Neuronal stem cell (in vitro differentiated cells): ENCODE measurements at regions not wholly inside any gene's neighbourhood (a gene's known extent, or its start where the extent isn't known, plus 50 kb on each side); places are given as distances from the start of the nearest gene placed in this dataset.

ENCODE experiments used
- DNase-seq: peaks from one replicate; pipeline ENCODE4 v3.0.0-alpha.2; 2013; ENCODE audit warnings: low spot score
- H2AFZ ChIP-seq: one replicate; pipeline ENCODE4 v1.6.1; 2013; ENCODE audit warnings: mild to moderate bottlenecking, low read length, inconsistent platforms
- H2AK5ac ChIP-seq: 2 replicates; pipeline ENCODE4 v1.6.1; 2013; ENCODE audit warnings: low read depth, mild to moderate bottlenecking, inconsistent platforms, low read length, moderate library complexity, mixed read lengths
- H2BK120ac ChIP-seq: 2 replicates; pipeline ENCODE4 v1.6.1; 2013; ENCODE audit warnings: low read depth, mild to moderate bottlenecking, inconsistent platforms, low read length, moderate library complexity, mixed read lengths
- H2BK12ac ChIP-seq: one replicate; pipeline ENCODE4 v1.6.1; 2013; ENCODE audit warnings: low read length, inconsistent platforms
- H2BK15ac ChIP-seq: 2 replicates; pipeline ENCODE4 v1.6.1; 2013; ENCODE audit warnings: mild to moderate bottlenecking, low read length, inconsistent platforms, mixed read lengths
- H2BK5ac ChIP-seq: one replicate; pipeline ENCODE4 v1.6.1; 2013; ENCODE audit warnings: inconsistent platforms, mild to moderate bottlenecking, low read length, moderate library complexity
- H3K14ac ChIP-seq: one replicate; pipeline ENCODE4 v1.6.1; 2013; ENCODE audit warnings: low read length, inconsistent platforms
- H3K18ac ChIP-seq: 2 replicates; pipeline ENCODE4 v1.6.1; 2013; ENCODE audit warnings: low read length, inconsistent platforms
- H3K23ac ChIP-seq: 2 replicates; pipeline ENCODE4 v1.6.1; 2013; ENCODE audit warnings: low read depth, mild to moderate bottlenecking, mixed read lengths, low read length, inconsistent platforms; ENCODE audit not compliant: poor library complexity
- H3K27ac ChIP-seq: replicated peaks from 3 replicates; pipeline ENCODE4 v1.5.1; 2013; ENCODE audit warnings: low read length, inconsistent platforms
- H3K27me3 ChIP-seq, 3 experiments: 2 replicates each; pipeline ENCODE4 v1.6.1; 2013; ENCODE audit warnings: low read length in 3 of 3, mild to moderate bottlenecking in 2 of 3, inconsistent platforms in 1 of 3, low read depth in 1 of 3, mixed read lengths in 1 of 3, moderate library complexity in 1 of 3; ENCODE audit not compliant: control insufficient read depth in 3 of 3, insufficient read depth in 3 of 3
- H3K36me3 ChIP-seq, 2 donors: replicated peaks in 1 of 2; 2 replicates each; pipeline ENCODE4 v1.6.1; 2013; ENCODE audit warnings: low read length in 2 of 2; ENCODE audit not compliant: control insufficient read depth in 2 of 2, insufficient read depth in 2 of 2
- H3K4ac ChIP-seq: 2 replicates; pipeline ENCODE4 v1.6.1; 2013; ENCODE audit warnings: inconsistent platforms, mild to moderate bottlenecking, low read length, moderate library complexity
- H3K4me1 ChIP-seq, 2 donors: 1 replicate in 1 of 2; 2 replicates in 1 of 2; pipeline ENCODE4 v1.6.1; 2013; ENCODE audit warnings: low read length in 2 of 2, low read depth in 1 of 2; ENCODE audit not compliant: control insufficient read depth in 2 of 2, insufficient read depth in 1 of 2
- H3K4me2 ChIP-seq: one replicate; pipeline ENCODE4 v1.6.1; 2013; ENCODE audit warnings: mild to moderate bottlenecking, low read length, inconsistent platforms; ENCODE audit not compliant: insufficient read depth, poor library complexity, severe bottlenecking
- H3K4me3 ChIP-seq, 2 donors: 2 replicates each; pipeline ENCODE4 v1.5.1; 2013; ENCODE audit warnings: low read length in 2 of 2, mild to moderate bottlenecking in 2 of 2, inconsistent platforms in 1 of 2, moderate library complexity in 1 of 2
- H3K79me1 ChIP-seq: one replicate; pipeline ENCODE4 v1.6.1; 2013; ENCODE audit warnings: low read depth, mild to moderate bottlenecking, inconsistent platforms, low read length, moderate library complexity
- H3K9ac ChIP-seq: one replicate; pipeline ENCODE4 v1.6.1; 2013; ENCODE audit warnings: mild to moderate bottlenecking, low read depth, low read length, inconsistent platforms; ENCODE audit not compliant: poor library complexity
- H3K9me3 ChIP-seq, 2 donors: replicated peaks in 1 of 2; 2 replicates each; pipeline versions ENCODE3 to v1.6.1; 2013; ENCODE audit warnings: low read length in 2 of 2, mild to moderate bottlenecking in 2 of 2, inconsistent platforms in 1 of 2, low read depth in 1 of 2, mixed read lengths in 1 of 2, moderate library complexity in 1 of 2; ENCODE audit not compliant: control insufficient read depth in 2 of 2, insufficient read depth in 1 of 2
- H4K8ac ChIP-seq: one replicate; pipeline ENCODE4 v1.6.1; 2013; ENCODE audit warnings: low read depth, mild to moderate bottlenecking, inconsistent platforms, low read length, moderate library complexity
- H4K91ac ChIP-seq: one replicate; pipeline ENCODE4 v1.6.1; 2013; ENCODE audit warnings: low read length, low read depth, mild to moderate bottlenecking, inconsistent platforms; ENCODE audit not compliant: poor library complexity
- WGBS, 2 donors: extraction: QIAGEN DNeasy Blood & Tissue Kit; methylation state at CpG; one replicate each; pipeline ENCODE4 v1.1.7; 2013; ENCODE audit warnings: missing lambda C conversion rate in 2 of 2, mixed read lengths in 1 of 2; ENCODE audit not compliant: insufficient read length in 2 of 2, insufficient replicate concordance in 1 of 2; ENCODE audit errors: extremely low coverage in 2 of 2; 5-methylcytosine and 5-hydroxymethylcytosine counted together

DNA sequence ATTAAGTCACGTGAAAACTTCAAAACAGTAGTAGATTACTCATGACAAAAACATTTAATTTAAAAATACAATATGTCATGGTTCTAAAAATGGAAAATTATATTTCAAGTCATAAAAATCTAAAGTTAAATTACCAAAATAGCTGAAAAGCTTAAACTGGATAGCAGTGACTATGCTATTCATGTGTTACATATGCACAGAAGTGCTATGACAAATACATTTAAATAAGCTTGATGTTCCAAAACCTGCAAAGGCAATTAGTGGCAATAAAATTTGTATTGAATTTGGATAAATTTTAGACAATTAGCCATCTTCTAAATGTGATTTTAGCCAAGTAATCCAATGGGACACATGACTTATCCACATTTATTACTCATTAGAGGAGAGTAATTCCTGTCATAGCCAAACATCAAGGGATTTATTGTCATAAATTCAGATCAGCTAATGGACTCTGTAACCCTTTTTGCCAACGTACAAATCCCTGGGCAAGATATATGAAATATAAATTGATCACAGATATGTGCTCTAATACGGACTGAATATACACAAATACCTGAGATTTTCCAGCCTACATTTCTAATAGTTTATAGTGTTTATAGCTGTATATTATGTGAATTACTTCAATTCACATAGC lies 419.4 kb downstream of the ISL1 start:
- no peaks in the 10 kb centered on the region for H3K36me3 ChIP-seq
- H3K9me3 ChIP-seq, result no peaks in the 10 kb centered on the region
- H3K27me3 ChIP-seq, result no peaks in the 10 kb centered on the region
- H2AK5ac ChIP-seq, result no peak overlapping the region
- no peak overlapping the region for H4K8ac ChIP-seq
- H2BK15ac ChIP-seq, result no peak overlapping the region
- H2BK120ac ChIP-seq, result no peak overlapping the region
- no peak overlapping the region for H3K27ac ChIP-seq
- no peak overlapping the region for H3K14ac ChIP-seq
- H3K23ac ChIP-seq, result no peak overlapping the region
- no peak for DNase-seq
- no CpG with 5 or more reads among the region's 3 CpGs for WGBS, 2 donors
- no peaks in the 10 kb centered on the region for H3K4me1 ChIP-seq
- no peak overlapping the region for H2AFZ ChIP-seq
- no peak overlapping the region for H3K4me3 ChIP-seq
- H3K18ac ChIP-seq, result no peak overlapping the region
- no peak overlapping the region for H2BK5ac ChIP-seq
- no peak overlapping the region for H4K91ac ChIP-seq
- H3K4me2 ChIP-seq, result no peak overlapping the region
- no peak overlapping the region for H3K4ac ChIP-seq
- no peak overlapping the region for H3K9ac ChIP-seq
- no peaks in the 10 kb centered on the region for H3K79me1 ChIP-seq
- H2BK12ac ChIP-seq, result no peak overlapping the region

GRCh38 chr5:51806677-51807076 lies 423.4 kb downstream of the ISL1 start:
- H2AK5ac ChIP-seq, result no peak overlapping the region
- no peak overlapping the region for H3K4ac ChIP-seq
- H3K14ac ChIP-seq, result no peak overlapping the region
- no peak overlapping the region for H2BK15ac ChIP-seq
- H2AFZ ChIP-seq, result no peak overlapping the region
- no peak overlapping the region for H2BK5ac ChIP-seq
- no peaks in the 10 kb centered on the region for H3K36me3 ChIP-seq
- H3K23ac ChIP-seq, result no peak overlapping the region
- H3K4me2 ChIP-seq, result no peak overlapping the region
- no peaks in the 10 kb centered on the region for H3K79me1 ChIP-seq
- H4K8ac ChIP-seq, result no peak overlapping the region
- whole genome bisulfite sequencing, 2 donors, result no CpG with 5 or more reads among the region's 2 CpGs
- no peaks in the 10 kb centered on the region for H3K27me3 ChIP-seq
- no peak overlapping the region for H3K27ac ChIP-seq
- DNase-seq, result no peak
- no peak overlapping the region for H2BK12ac ChIP-seq
- H3K9ac ChIP-seq, result no peak overlapping the region
- H4K91ac ChIP-seq, result no peak overlapping the region
- no peaks in the 10 kb centered on the region for H3K9me3 ChIP-seq
- H3K18ac ChIP-seq, result no peak overlapping the region
- H3K4me1 ChIP-seq, result no peaks in the 10 kb centered on the region
- no peak overlapping the region for H3K4me3 ChIP-seq
- H2BK120ac ChIP-seq, result no peak overlapping the region

- no peak overlapping the region for H3K9ac ChIP-seq
- H3K4me3 ChIP-seq, result no peak overlapping the region
- no peak overlapping the region for H3K14ac ChIP-seq
- no peak overlapping the region for H2BK15ac ChIP-seq
- H2AK5ac ChIP-seq, result no peak overlapping the region
- no peak for DNase-seq
- no peaks in the 10 kb centered on the region for H3K9me3 ChIP-seq
- no peak overlapping the region for H4K91ac ChIP-seq
- H3K36me3 ChIP-seq, result no peaks in the 10 kb centered on the region
- H3K79me1 ChIP-seq, result no peaks in the 10 kb centered on the region
- no peak overlapping the region for H2BK12ac ChIP-seq
- no peak overlapping the region for H2AFZ ChIP-seq
- no peak overlapping the region for H3K4me2 ChIP-seq
- H3K27ac ChIP-seq, result no peak overlapping the region
- no peak overlapping the region for H2BK120ac ChIP-seq
- H4K8ac ChIP-seq, result no peak overlapping the region
- no peak overlapping the region for H3K4ac ChIP-seq
- peaks cover 0 to 2% of the 10 kb centered on the region in 2 donors for H3K4me1 ChIP-seq
- H3K23ac ChIP-seq, result no peak overlapping the region
- no peaks in the 10 kb centered on the region for H3K27me3 ChIP-seq
- no peak overlapping the region for H3K18ac ChIP-seq
- WGBS, 2 donors, result no CpG with 5 or more reads among the region's 3 CpGs
- no peak overlapping the region for H2BK5ac ChIP-seq
Measured at GRCh38 chr5:51810592-51810991, 427.3 kb downstream of the ISL1 start.

- DNase-seq, result no peak
- no peak overlapping the region for H2BK12ac ChIP-seq
- no peak overlapping the region for H2AFZ ChIP-seq
- no peak overlapping the region for H4K91ac ChIP-seq
- no peaks in the 10 kb centered on the region for H3K27me3 ChIP-seq
- H3K4ac ChIP-seq, result no peak overlapping the region
- no peaks in the 10 kb centered on the region for H3K9me3 ChIP-seq
- H3K27ac ChIP-seq, result no peak overlapping the region
- H3K4me1 ChIP-seq, result peaks cover 0 to 2% of the 10 kb centered on the region in 2 donors
- H2BK15ac ChIP-seq, result no peak overlapping the region
- H3K36me3 ChIP-seq, result no peaks in the 10 kb centered on the region
- no CpG with 5 or more reads among the region's 4 CpGs for WGBS, 2 donors
- no peak overlapping the region for H3K4me3 ChIP-seq
- no peak overlapping the region for H2BK5ac ChIP-seq
- H3K23ac ChIP-seq, result no peak overlapping the region
- H3K4me2 ChIP-seq, result no peak overlapping the region
- no peak overlapping the region for H3K14ac ChIP-seq
- H3K18ac ChIP-seq, result no peak overlapping the region
- no peak overlapping the region for H3K9ac ChIP-seq
- H2AK5ac ChIP-seq, result no peak overlapping the region
- H3K79me1 ChIP-seq, result no peaks in the 10 kb centered on the region
- H2BK120ac ChIP-seq, result no peak overlapping the region
- no peak overlapping the region for H4K8ac ChIP-seq
Measured at GRCh38 chr5:51811883-51812471, 428.7 kb downstream of the ISL1 start.
